Thoracic aorta (tissue), 2 donors: ENCODE measurements at regions not wholly inside any gene's neighbourhood (a gene's known extent, or its start where the extent isn't known, plus 50 kb on each side); places are given as distances from the start of the nearest gene placed in this dataset.

Experiments
- ATAC-seq: fragments of 150-250 bp; one replicate; pipeline ENCODE4 v1.8.0; 2017; ENCODE audit warnings: low read depth; ENCODE audit not compliant: insufficient number of reproducible peaks, low FRiP score
- DNase-seq: peaks from one replicate; pipeline ENCODE4 v3.0.0-alpha.2; 2020; ENCODE audit warnings: low spot score
- H3K27ac ChIP-seq, 2 donors: fragments of 200-600 bp; sonication (generic); 1 replicate in 1 of 2; 2 replicates in 1 of 2; pipeline ENCODE4 v1.5.1; 2016; ENCODE audit warnings: mild to moderate bottlenecking in 2 of 2, moderate library complexity in 2 of 2
- H3K27me3 ChIP-seq: fragments of 200-600 bp; sonication (generic); replicated peaks from 2 replicates; pipeline ENCODE4 v1.6.0; 2016; ENCODE audit warnings: mild to moderate bottlenecking; ENCODE audit not compliant: insufficient read depth
- H3K36me3 ChIP-seq: fragments of 200-600 bp; sonication (generic); one replicate; pipeline ENCODE4 v1.5.1; 2016
- H3K4me1 ChIP-seq, 2 donors: fragments of 200-600 bp; sonication (generic); 1 replicate in 1 of 2; 2 replicates in 1 of 2; pipeline versions ENCODE4 v1.5.1 to v1.6.0; 2016; ENCODE audit warnings: low read depth in 2 of 2, mild to moderate bottlenecking in 1 of 2; ENCODE audit not compliant: control insufficient read depth in 1 of 2
- H3K4me3 ChIP-seq: fragments of 200-600 bp; sonication (generic); 2 replicates; pipeline ENCODE4 v1.5.1; 2016; ENCODE audit warnings: mild to moderate bottlenecking
- H3K9me3 ChIP-seq: fragments of 200-600 bp; sonication (generic); 2 replicates; pipeline ENCODE4 v1.5.1; 2016
- TF ChIP-seq, protein P1 (sequence below): fragments of 200-600 bp; sonication (generic); IDR thresholded peaks from one replicate; pipeline ENCODE4 v1.5.1; 2019; ENCODE audit warnings: antibody characterized with exemption

DNA sequence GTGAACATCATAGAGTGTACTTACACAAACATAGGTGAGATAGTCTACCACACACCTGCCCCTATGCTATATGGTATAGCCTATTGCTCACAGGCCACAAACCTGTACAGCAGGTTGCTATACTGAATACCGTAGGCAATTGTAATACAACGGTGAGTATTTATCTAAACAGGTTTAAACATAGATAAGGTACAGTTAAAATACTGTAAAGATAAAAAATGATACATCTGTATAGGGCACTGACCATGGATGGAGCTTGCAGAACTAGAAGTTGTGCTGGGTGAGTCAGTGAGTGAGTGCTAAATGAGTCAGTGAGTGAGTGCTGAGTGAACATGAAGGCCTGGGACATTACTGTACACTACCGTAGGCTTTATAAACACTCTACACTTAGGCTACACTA is 267.0 kb upstream of the HS6ST1 start:
- Histone ChIP-seq H3K27ac (no peak overlapping the region), H3K4me1 (no peaks in the 10 kb centered on the region), H3K4me3 (no peak overlapping the region), H3K36me3 (no peaks in the 10 kb centered on the region), H3K27me3 (no peaks in the 10 kb centered on the region), H3K9me3 (peaks cover 3% of the 10 kb centered on the region)
- ATAC-seq = no peak
- TF ChIP-seq, protein P1, sequence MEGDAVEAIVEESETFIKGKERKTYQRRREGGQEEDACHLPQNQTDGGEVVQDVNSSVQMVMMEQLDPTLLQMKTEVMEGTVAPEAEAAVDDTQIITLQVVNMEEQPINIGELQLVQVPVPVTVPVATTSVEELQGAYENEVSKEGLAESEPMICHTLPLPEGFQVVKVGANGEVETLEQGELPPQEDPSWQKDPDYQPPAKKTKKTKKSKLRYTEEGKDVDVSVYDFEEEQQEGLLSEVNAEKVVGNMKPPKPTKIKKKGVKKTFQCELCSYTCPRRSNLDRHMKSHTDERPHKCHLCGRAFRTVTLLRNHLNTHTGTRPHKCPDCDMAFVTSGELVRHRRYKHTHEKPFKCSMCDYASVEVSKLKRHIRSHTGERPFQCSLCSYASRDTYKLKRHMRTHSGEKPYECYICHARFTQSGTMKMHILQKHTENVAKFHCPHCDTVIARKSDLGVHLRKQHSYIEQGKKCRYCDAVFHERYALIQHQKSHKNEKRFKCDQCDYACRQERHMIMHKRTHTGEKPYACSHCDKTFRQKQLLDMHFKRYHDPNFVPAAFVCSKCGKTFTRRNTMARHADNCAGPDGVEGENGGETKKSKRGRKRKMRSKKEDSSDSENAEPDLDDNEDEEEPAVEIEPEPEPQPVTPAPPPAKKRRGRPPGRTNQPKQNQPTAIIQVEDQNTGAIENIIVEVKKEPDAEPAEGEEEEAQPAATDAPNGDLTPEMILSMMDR = no peak
- no peak for DNase-seq

DNA sequence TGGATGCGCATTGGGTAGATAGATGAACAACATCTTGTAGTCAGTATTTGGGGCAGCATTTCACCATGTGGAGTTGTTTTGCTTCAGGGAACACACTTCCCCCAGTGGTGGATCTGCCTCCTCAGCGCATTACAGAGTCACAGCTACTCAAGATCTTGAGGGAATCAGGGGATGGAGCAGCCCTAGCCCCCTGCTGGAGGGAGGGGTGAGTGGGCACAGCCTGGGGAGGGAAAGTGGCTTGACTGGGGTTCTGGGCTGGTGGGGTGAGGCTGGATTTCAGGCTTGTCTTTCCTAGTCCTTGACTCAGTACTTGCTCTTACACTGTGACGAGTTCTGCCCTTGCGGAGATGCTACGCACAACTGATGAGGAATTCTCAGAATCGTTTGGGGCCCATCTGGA is 271.0 kb upstream of the HS6ST1 start:
- ATAC-seq (no peak), DNase-seq (no peak)
- no peaks in the 10 kb centered on the region for H3K36me3 ChIP-seq
- H3K27me3 ChIP-seq = no peaks in the 10 kb centered on the region
- H3K27ac ChIP-seq = no peak overlapping the region
- TF ChIP-seq, protein P1 = no peak
- peaks cover 0 to 12% of the 10 kb centered on the region in 2 donors for H3K4me1 ChIP-seq
- no peak overlapping the region for H3K4me3 ChIP-seq
- H3K9me3 ChIP-seq = peaks cover 3% of the 10 kb centered on the region

DNA sequence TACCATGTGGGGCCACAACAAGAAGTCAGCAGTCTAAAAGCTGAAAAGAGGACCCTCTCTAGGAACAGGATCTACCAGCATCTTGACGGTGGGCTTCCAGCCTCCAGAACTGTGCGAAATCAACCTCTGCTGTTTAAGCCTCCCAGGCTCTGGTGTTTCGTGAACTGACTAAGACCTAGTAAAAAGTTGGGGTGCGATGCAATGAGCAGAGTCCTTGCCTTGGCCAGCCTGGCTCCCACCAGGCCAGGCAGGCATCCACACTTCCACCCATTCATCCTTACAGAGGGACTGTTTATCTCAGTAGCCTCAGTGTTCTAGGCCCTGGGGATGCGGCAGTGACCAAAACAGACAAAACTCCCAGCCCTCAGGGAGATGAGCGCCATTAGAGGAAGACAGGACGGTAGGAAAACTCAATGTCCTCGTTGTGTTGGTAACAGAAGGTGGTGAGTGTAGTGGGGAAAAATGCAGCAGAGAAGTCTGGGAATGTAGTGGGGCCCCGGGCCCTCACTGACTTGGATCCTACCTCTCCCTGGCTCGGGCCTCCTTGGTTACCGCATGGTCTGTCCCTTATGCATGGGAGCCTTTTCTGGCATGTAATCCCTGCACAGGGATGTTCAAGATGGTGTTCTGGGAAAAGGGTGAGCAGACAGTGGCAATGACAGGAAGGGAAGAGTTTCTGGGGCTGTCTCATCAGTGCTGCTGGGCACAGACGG is 271.8 kb upstream of the HS6ST1 start:
- Histone ChIP-seq H3K4me3 (no peak overlapping the region), H3K9me3 (peaks cover 3% of the 10 kb centered on the region), H3K27me3 (no peaks in the 10 kb centered on the region), H3K27ac (no peak overlapping the region), H3K36me3 (no peaks in the 10 kb centered on the region), H3K4me1 (peaks cover 0 to 12% of the 10 kb centered on the region in 2 donors)
- ATAC-seq (no peak), DNase-seq (no peak)
- TF ChIP-seq, protein P1 = no peak

DNA sequence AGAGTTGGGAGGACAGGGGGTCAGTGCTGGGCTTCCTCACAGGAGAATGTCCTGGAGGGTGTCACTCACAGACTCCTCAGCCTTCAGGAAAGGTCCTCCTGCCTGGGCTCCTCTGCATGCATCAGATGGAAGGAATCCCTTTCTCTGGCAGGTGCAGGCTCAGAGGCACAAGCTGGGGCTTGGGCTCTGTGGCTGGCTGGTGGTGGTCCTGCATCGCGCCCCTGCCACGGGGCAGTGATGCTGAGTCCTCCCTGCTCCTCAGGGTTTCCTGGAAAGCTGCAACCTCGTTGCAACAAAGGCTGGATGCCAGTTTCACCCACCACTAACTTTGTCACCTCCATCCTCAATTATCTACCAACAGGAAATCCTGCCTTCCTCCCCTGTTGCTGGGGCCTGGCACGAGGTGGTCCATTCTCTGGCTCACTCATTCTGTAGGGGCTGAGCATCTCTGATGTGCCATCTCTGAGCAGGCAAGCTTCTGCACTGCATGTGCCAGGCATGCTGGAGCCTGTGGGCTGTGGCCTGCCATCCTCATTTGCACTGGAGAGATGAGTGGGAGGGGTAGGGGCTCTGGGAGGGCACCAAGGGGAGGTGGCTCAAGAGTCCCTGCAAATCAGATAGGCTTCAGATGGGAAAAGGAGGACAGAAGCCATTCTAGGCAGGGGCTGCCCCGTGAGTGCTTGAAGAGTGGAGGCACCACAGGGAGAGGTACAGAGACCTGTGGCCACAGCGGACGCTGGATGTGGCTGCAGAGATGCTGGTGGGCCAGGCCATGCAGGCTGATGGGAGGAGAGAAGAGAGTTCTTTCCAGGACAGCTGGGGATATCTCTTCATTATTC is 272.6 kb upstream of the HS6ST1 start:
- DNase-seq (no peak), ATAC-seq (no peak)
- TF ChIP-seq, protein P1 = no peak
- Histone ChIP-seq H3K27me3 (no peaks in the 10 kb centered on the region), H3K4me3 (no peak overlapping the region), H3K4me1 (peaks cover 0 to 12% of the 10 kb centered on the region in 2 donors), H3K36me3 (no peaks in the 10 kb centered on the region), H3K9me3 (no peaks in the 10 kb centered on the region), H3K27ac (no peak overlapping the region)
